DND-41 (cell line): ENCODE measurements at regions not wholly inside any gene's neighbourhood (a gene's known extent, or its start where the extent isn't known, plus 50 kb on each side); places are given as distances from the start of the nearest gene placed in this dataset.

Experiments used
- EZH2 ChIP-seq: IDR thresholded peaks from 3 replicates; pipeline ENCODE4 v1.6.1; 2012; ENCODE audit warnings: borderline replicate concordance, low read depth, mild to moderate bottlenecking, moderate library complexity, low read length, inconsistent platforms; ENCODE audit not compliant: severe bottlenecking
- TF ChIP-seq, protein P1 (sequence below): IDR thresholded peaks from 2 replicates; pipeline ENCODE4 v1.5.1; 2012; ENCODE audit warnings: borderline replicate concordance, low read length, moderate library complexity, mild to moderate bottlenecking; ENCODE audit not compliant: poor library complexity, severe bottlenecking; ENCODE audit errors: extremely low read depth

GRCh38 chr2:145136702-145137101 lies 616.8 kb upstream of the ZEB2 start:
- TF ChIP-seq, protein P1, sequence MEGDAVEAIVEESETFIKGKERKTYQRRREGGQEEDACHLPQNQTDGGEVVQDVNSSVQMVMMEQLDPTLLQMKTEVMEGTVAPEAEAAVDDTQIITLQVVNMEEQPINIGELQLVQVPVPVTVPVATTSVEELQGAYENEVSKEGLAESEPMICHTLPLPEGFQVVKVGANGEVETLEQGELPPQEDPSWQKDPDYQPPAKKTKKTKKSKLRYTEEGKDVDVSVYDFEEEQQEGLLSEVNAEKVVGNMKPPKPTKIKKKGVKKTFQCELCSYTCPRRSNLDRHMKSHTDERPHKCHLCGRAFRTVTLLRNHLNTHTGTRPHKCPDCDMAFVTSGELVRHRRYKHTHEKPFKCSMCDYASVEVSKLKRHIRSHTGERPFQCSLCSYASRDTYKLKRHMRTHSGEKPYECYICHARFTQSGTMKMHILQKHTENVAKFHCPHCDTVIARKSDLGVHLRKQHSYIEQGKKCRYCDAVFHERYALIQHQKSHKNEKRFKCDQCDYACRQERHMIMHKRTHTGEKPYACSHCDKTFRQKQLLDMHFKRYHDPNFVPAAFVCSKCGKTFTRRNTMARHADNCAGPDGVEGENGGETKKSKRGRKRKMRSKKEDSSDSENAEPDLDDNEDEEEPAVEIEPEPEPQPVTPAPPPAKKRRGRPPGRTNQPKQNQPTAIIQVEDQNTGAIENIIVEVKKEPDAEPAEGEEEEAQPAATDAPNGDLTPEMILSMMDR: no peak
- TF ChIP-seq EZH2: no peak
